Spinal cord (tissue), 9 donors: ENCODE measurements at regions not wholly inside any gene's neighbourhood (a gene's known extent, or its start where the extent isn't known, plus 50 kb on each side); places are given as distances from the start of the nearest gene placed in this dataset.

Experiments used
- DNase-seq, 6 donors: peaks; one replicate each; pipeline versions ENCODE4 v3.0.0 to v3.0.0-alpha.2; 2013 to 2015; ENCODE audit warnings: low spot score in 6 of 6, low read depth in 4 of 6
- H3K27ac ChIP-seq: one replicate; pipeline ENCODE4 v1.5.1; 2013; ENCODE audit warnings: low read depth, low read length, control low read depth
- H3K27me3 ChIP-seq: one replicate; pipeline ENCODE4 v1.6.1; 2013; ENCODE audit warnings: low read length; ENCODE audit not compliant: control insufficient read depth, insufficient read depth
- H3K36me3 ChIP-seq: one replicate; pipeline ENCODE4 v1.6.1; 2013; ENCODE audit warnings: low read length; ENCODE audit not compliant: control insufficient read depth, insufficient read depth
- H3K4me1 ChIP-seq: one replicate; pipeline ENCODE4 v1.6.1; 2013; ENCODE audit warnings: low read length; ENCODE audit not compliant: control insufficient read depth, insufficient read depth
- H3K4me3 ChIP-seq: one replicate; pipeline ENCODE4 v1.5.1; 2013; ENCODE audit warnings: low read depth, low read length, control low read depth
- H3K9me3 ChIP-seq: one replicate; pipeline ENCODE4 v1.6.1; 2013; ENCODE audit warnings: low read length; ENCODE audit not compliant: control insufficient read depth, insufficient read depth
- WGBS: methylation state at CpG from one replicate; pipeline ENCODE4 v1.1.5; 2013; ENCODE audit warnings: missing lambda C conversion rate; ENCODE audit not compliant: insufficient coverage; 5-methylcytosine and 5-hydroxymethylcytosine counted together
- donor health status: healthy.

GRCh38 chr9:80892703-80893102 lies 796.6 kb downstream of the TLE1 start:
- H3K27me3 ChIP-seq, result no peaks in the 10 kb centered on the region
- WGBS, result no CpG with 5 or more reads among the region's 1 CpG
- no peak for DNase-seq
- H3K27ac ChIP-seq, result no peak overlapping the region
- H3K9me3 ChIP-seq, result no peaks in the 10 kb centered on the region
- H3K4me1 ChIP-seq, result no peaks in the 10 kb centered on the region
- H3K36me3 ChIP-seq, result no peaks in the 10 kb centered on the region
- H3K4me3 ChIP-seq, result no peak overlapping the region

DNA sequence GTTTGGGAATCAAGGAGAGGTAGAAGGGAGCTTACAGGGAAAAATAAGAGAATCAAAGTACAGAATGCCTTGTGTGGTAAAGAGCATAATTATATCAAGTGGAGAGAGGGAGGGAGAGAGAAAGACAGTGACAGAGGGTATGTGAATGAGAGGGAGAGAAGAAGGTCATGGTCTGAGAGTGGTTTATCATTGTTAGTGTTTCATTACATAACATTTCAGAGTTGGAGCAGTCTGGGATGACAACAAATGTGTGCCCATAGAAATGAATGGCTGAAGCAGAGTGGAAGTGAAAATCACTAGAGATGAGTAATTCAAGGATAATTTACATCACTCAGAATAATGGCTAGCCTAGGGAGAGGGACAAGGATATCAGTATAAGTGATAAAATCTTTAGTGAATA lies 799.2 kb downstream of the TLE1 start:
- Histone ChIP-seq H3K4me1 (no peaks in the 10 kb centered on the region), H3K27ac (no peak overlapping the region), H3K27me3 (no peaks in the 10 kb centered on the region), H3K9me3 (no peaks in the 10 kb centered on the region), H3K36me3 (no peaks in the 10 kb centered on the region), H3K4me3 (no peak overlapping the region)
- peak in 1 of 6 donors; percentile 20 for DNase-seq

DNA sequence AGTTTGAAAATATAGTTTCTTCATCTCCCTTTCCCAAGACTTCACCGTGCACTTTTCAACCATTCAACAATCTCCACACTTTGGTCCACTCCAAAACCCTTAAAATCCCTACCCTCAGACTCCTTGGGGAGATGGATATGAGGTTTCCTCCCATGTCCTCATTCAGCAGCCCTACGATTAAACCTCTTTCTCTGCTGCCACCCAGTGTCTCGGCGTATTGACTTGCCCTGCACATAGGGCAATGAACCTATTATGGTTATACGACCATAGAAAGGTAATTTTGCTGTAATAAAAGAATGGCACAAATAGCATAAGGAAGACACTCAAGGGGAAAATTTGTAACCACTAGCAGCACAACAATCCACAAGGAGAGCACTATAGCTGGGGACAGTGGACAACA lies 803.5 kb downstream of the TLE1 start:
- no peak overlapping the region for H3K27ac ChIP-seq
- no peaks in the 10 kb centered on the region for H3K4me1 ChIP-seq
- H3K27me3 ChIP-seq, result no peaks in the 10 kb centered on the region
- no CpG with 5 or more reads among the region's 5 CpGs for WGBS
- no peak overlapping the region for H3K4me3 ChIP-seq
- H3K36me3 ChIP-seq, result no peaks in the 10 kb centered on the region
- DNase-seq, result peak in 2 of 6 donors; percentile 21 to 29
- no peaks in the 10 kb centered on the region for H3K9me3 ChIP-seq

GRCh38 chr9:80883826-80884579 lies 805.3 kb downstream of the TLE1 start:
- WGBS, result 53% methylated on average over 2 of the region's 5 CpGs
- no peaks in the 10 kb centered on the region for H3K27me3 ChIP-seq
- no peaks in the 10 kb centered on the region for H3K36me3 ChIP-seq
- no peak overlapping the region for H3K4me3 ChIP-seq
- H3K9me3 ChIP-seq, result no peaks in the 10 kb centered on the region
- H3K4me1 ChIP-seq, result no peaks in the 10 kb centered on the region
- DNase-seq, result no peak
- H3K27ac ChIP-seq, result no peak overlapping the region

DNA sequence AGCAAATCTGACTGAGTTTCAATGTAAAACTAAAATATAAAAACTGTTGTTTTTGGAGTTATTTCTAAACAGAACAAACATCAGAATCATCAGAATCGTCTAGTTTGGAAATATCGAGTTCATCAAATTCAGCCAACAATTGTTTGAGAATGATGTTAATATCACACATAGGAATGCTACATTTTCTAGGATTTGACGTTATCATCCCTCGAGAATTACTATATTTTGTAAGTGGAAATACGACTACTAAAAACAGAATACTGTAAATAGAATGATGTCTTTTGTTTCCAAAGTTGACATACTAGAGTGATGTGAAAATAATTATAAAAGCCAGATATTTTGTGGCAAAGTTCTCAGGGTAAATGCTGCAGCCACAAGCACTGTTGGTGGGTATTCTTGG lies 805.9 kb downstream of the TLE1 start:
- no CpG with 5 or more reads among the region's 5 CpGs for WGBS
- no peaks in the 10 kb centered on the region for H3K27me3 ChIP-seq
- H3K9me3 ChIP-seq, result no peaks in the 10 kb centered on the region
- H3K36me3 ChIP-seq, result no peaks in the 10 kb centered on the region
- H3K4me3 ChIP-seq, result no peak overlapping the region
- no peaks in the 10 kb centered on the region for H3K4me1 ChIP-seq
- H3K27ac ChIP-seq, result no peak overlapping the region
- DNase-seq, result no peak

DNA sequence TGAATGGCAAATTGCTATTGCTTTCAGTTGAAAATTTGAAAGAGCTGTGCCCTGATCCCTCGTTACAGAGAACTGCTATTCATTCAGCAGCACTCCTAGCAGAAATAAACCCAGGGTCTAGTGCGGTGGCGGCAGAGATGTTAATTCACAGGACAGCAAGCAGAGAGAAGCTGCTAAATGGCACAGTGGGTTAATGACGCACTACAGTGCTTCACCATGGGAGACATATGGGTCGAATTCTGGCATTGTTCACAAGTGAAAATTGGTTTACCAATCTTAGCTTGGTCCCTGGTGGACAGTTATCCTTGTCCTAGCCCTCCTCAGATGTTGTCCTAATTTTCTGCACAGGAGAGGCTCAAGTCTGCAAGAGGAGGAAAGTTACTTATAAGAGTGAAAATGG lies 807.4 kb downstream of the TLE1 start:
- WGBS, result 4% methylated on average over 4 of the region's 5 CpGs
- DNase-seq, result peak in 5 of 6 donors; percentile 9 to 90 (median 24)
- no peak overlapping the region for H3K4me3 ChIP-seq
- H3K4me1 ChIP-seq, result no peaks in the 10 kb centered on the region
- no peaks in the 10 kb centered on the region for H3K36me3 ChIP-seq
- H3K27me3 ChIP-seq, result no peaks in the 10 kb centered on the region
- H3K9me3 ChIP-seq, result no peaks in the 10 kb centered on the region
- H3K27ac ChIP-seq, result no peak overlapping the region

- 43% methylated on average over 3 of the region's 6 CpGs for WGBS
- no peak overlapping the region for H3K4me3 ChIP-seq
- no peaks in the 10 kb centered on the region for H3K4me1 ChIP-seq
- H3K27me3 ChIP-seq, result no peaks in the 10 kb centered on the region
- no peaks in the 10 kb centered on the region for H3K36me3 ChIP-seq
- DNase-seq, result peak in 2 of 6 donors; percentile 53 to 74
- H3K9me3 ChIP-seq, result no peaks in the 10 kb centered on the region
- no peak overlapping the region for H3K27ac ChIP-seq
Measured at GRCh38 chr9:80881320-80881719, 808.0 kb downstream of the TLE1 start.

- no peak overlapping the region for H3K27ac ChIP-seq
- no peaks in the 10 kb centered on the region for H3K4me1 ChIP-seq
- no peaks in the 10 kb centered on the region for H3K27me3 ChIP-seq
- H3K4me3 ChIP-seq, result no peak overlapping the region
- no peaks in the 10 kb centered on the region for H3K36me3 ChIP-seq
- WGBS, result 80% methylated on average over 1 of the region's 2 CpGs
- H3K9me3 ChIP-seq, result no peaks in the 10 kb centered on the region
- DNase-seq, result no peak
Measured at GRCh38 chr9:80878556-80878955, 810.8 kb downstream of the TLE1 start.

GRCh38 chr9:80875947-80876346 lies 813.4 kb downstream of the TLE1 start:
- H3K36me3 ChIP-seq, result no peaks in the 10 kb centered on the region
- H3K27ac ChIP-seq, result no peak overlapping the region
- no peaks in the 10 kb centered on the region for H3K9me3 ChIP-seq
- H3K4me1 ChIP-seq, result no peaks in the 10 kb centered on the region
- no peak for DNase-seq
- no peak overlapping the region for H3K4me3 ChIP-seq
- 89% methylated on average over 3 of the region's 4 CpGs for WGBS
- no peaks in the 10 kb centered on the region for H3K27me3 ChIP-seq

- WGBS, result no CpG with 5 or more reads among the region's 1 CpG
- no peak for DNase-seq
- Histone ChIP-seq H3K9me3 (peaks cover 1% of the 10 kb centered on the region), H3K4me1 (no peaks in the 10 kb centered on the region), H3K4me3 (no peak overlapping the region), H3K36me3 (no peaks in the 10 kb centered on the region), H3K27me3 (no peaks in the 10 kb centered on the region), H3K27ac (no peak overlapping the region)
Measured at GRCh38 chr9:80874276-80874675, 815.1 kb downstream of the TLE1 start.
